H9 (cell line): ENCODE measurements at regions not wholly inside any gene's neighbourhood (a gene's known extent, or its start where the extent isn't known, plus 50 kb on each side); places are given as distances from the start of the nearest gene placed in this dataset.

Experiments
- DNase-seq: peaks from one replicate; pipeline ENCODE4 v3.0.0-alpha.2; 2017
- H2AFZ ChIP-seq: one replicate; pipeline ENCODE4 v1.6.1; 2013; ENCODE audit warnings: mild to moderate bottlenecking, low read length, control low read depth, moderate library complexity
- H2AK5ac ChIP-seq: 2 replicates; pipeline ENCODE4 v1.6.1; 2013; ENCODE audit warnings: low read length, control low read depth, mixed read lengths; ENCODE audit not compliant: insufficient read length
- H2BK120ac ChIP-seq: one replicate; pipeline ENCODE4 v1.6.1; 2013; ENCODE audit warnings: low read depth, mild to moderate bottlenecking, low read length, control low read depth, inconsistent platforms; ENCODE audit not compliant: poor library complexity, severe bottlenecking
- H2BK12ac ChIP-seq: 2 replicates; pipeline ENCODE4 v1.6.1; 2013; ENCODE audit warnings: low read length, control low read depth, mixed read lengths, low read depth; ENCODE audit not compliant: insufficient read length
- H2BK15ac ChIP-seq: 2 replicates; pipeline ENCODE4 v1.6.1; 2013; ENCODE audit warnings: low read depth, low read length, control low read depth
- H2BK20ac ChIP-seq: one replicate; pipeline ENCODE4 v1.6.1; 2013; ENCODE audit warnings: low read depth, mild to moderate bottlenecking, low read length, control low read depth, inconsistent platforms; ENCODE audit not compliant: poor library complexity, severe bottlenecking
- H2BK5ac ChIP-seq: 2 replicates; pipeline ENCODE4 v1.6.1; 2013; ENCODE audit warnings: low read length, control low read depth, mixed read lengths; ENCODE audit not compliant: insufficient read length
- H3K14ac ChIP-seq: 2 replicates; pipeline ENCODE4 v1.6.1; 2013; ENCODE audit warnings: low read length, control low read depth; ENCODE audit not compliant: insufficient read depth
- H3K18ac ChIP-seq: 2 replicates; pipeline ENCODE4 v1.6.1; 2013; ENCODE audit warnings: low read depth, mild to moderate bottlenecking, mixed read lengths, low read length, control low read depth; ENCODE audit not compliant: insufficient read length
- H3K23ac ChIP-seq: 2 replicates; pipeline ENCODE4 v1.6.1; 2013; ENCODE audit warnings: low read length, control low read depth, mixed read lengths, low read depth; ENCODE audit not compliant: insufficient read length
- H3K23me2 ChIP-seq: 2 replicates; pipeline ENCODE4 v1.6.1; 2013; ENCODE audit warnings: low read depth, mild to moderate bottlenecking, mixed read lengths, low read length, control low read depth; ENCODE audit not compliant: insufficient read length, poor library complexity, severe bottlenecking
- H3K27ac ChIP-seq: 2 replicates; pipeline ENCODE4 v1.5.1; 2013; ENCODE audit warnings: low read length, control low read depth, mixed read lengths, low read depth; ENCODE audit not compliant: insufficient read length
- H3K27me3 ChIP-seq: 2 replicates; pipeline ENCODE4 v1.6.1; 2013; ENCODE audit warnings: low read length, control low read depth, inconsistent platforms; ENCODE audit not compliant: insufficient read depth
- H3K4ac ChIP-seq: 2 replicates; pipeline ENCODE4 v1.6.1; 2013; ENCODE audit warnings: low read depth, mild to moderate bottlenecking, control low read depth, inconsistent platforms, low read length, moderate library complexity
- H3K4me1 ChIP-seq: 2 replicates; pipeline ENCODE4 v1.6.1; 2013; ENCODE audit warnings: low read length, control low read depth, inconsistent platforms; ENCODE audit not compliant: insufficient read depth
- H3K4me2 ChIP-seq: 2 replicates; pipeline ENCODE4 v1.6.1; 2013; ENCODE audit warnings: low read length, control low read depth, mixed read lengths; ENCODE audit not compliant: insufficient read length, insufficient read depth
- H3K56ac ChIP-seq: 2 replicates; pipeline ENCODE4 v1.6.1; 2013; ENCODE audit warnings: low read depth, mild to moderate bottlenecking, mixed read lengths, low read length, control low read depth; ENCODE audit not compliant: insufficient read length
- H3K79me1 ChIP-seq: 2 replicates; pipeline ENCODE4 v1.6.1; 2013; ENCODE audit warnings: low read depth, mild to moderate bottlenecking, moderate library complexity, low read length, control low read depth, inconsistent platforms; ENCODE audit not compliant: insufficient read depth, poor library complexity, severe bottlenecking
- H3K79me2 ChIP-seq: 2 replicates; pipeline ENCODE4 v1.6.1; 2013; ENCODE audit warnings: low read length, control low read depth, inconsistent platforms; ENCODE audit not compliant: insufficient read depth
- H3K9ac ChIP-seq: 2 replicates; pipeline ENCODE4 v1.6.1; 2013; ENCODE audit warnings: low read length, control low read depth, mixed read lengths; ENCODE audit not compliant: insufficient read length; ENCODE audit errors: extremely low read depth
- H3K9me3 ChIP-seq: one replicate; pipeline ENCODE4 v1.6.1; 2013; ENCODE audit warnings: low read depth, low read length, inconsistent platforms; ENCODE audit not compliant: control insufficient read depth
- H3T11ph ChIP-seq: one replicate; pipeline ENCODE4 v1.6.1; 2013; ENCODE audit warnings: mild to moderate bottlenecking, low read length, control low read depth, inconsistent platforms
- H4K20me1 ChIP-seq: one replicate; pipeline ENCODE4 v1.6.1; 2013; ENCODE audit not compliant: control insufficient read depth, insufficient read length, insufficient read depth
- H4K5ac ChIP-seq: 2 replicates; pipeline ENCODE4 v1.6.1; 2013; ENCODE audit warnings: low read depth, mild to moderate bottlenecking, mixed read lengths, low read length, control low read depth; ENCODE audit not compliant: insufficient read length
- H4K8ac ChIP-seq: replicated peaks from 2 replicates; pipeline ENCODE4 v1.6.1; 2013; ENCODE audit warnings: low read length, control low read depth, mixed read lengths, low read depth; ENCODE audit not compliant: insufficient read length
- H4K91ac ChIP-seq: 2 replicates; pipeline ENCODE4 v1.6.1; 2013; ENCODE audit warnings: low read depth, mild to moderate bottlenecking, moderate library complexity, mixed read lengths, low read length, control low read depth; ENCODE audit not compliant: insufficient read length
- H3K27ac Mint-ChIP-seq, 3 experiments: 2 replicates in 2 of 3; 3 replicates in 1 of 3; pipeline ENCODE4 v1.8.0; 2020 to 2021; ENCODE audit warnings: mixed read lengths in 3 of 3, mild to moderate bottlenecking in 1 of 3, moderate library complexity in 1 of 3
- H3K27me3 Mint-ChIP-seq: 2 replicates; pipeline ENCODE4 v1.8.0; 2021; ENCODE audit warnings: low read depth, mild to moderate bottlenecking, moderate library complexity, mixed read lengths
- H3K36me3 Mint-ChIP-seq, 3 experiments: 2 replicates in 2 of 3; 3 replicates in 1 of 3; pipeline ENCODE4 v1.8.0; 2020 to 2021; ENCODE audit warnings: low read depth in 3 of 3, mixed read lengths in 3 of 3; ENCODE audit not compliant: insufficient read depth in 1 of 3
- H3K4me1 Mint-ChIP-seq, 2 experiments: 2 replicates each; pipeline ENCODE4 v1.8.0; 2020; ENCODE audit warnings: mixed read lengths in 2 of 2
- H3K4me3 Mint-ChIP-seq, 2 experiments: 2 replicates in 1 of 2; 3 replicates in 1 of 2; pipeline ENCODE4 v1.8.0; 2020 to 2021; ENCODE audit warnings: mild to moderate bottlenecking in 2 of 2, mixed read lengths in 2 of 2, moderate library complexity in 1 of 2
- H3K9me3 Mint-ChIP-seq, 2 experiments: 2 replicates in 1 of 2; 3 replicates in 1 of 2; pipeline ENCODE4 v1.8.0; 2020; ENCODE audit warnings: mild to moderate bottlenecking in 2 of 2, mixed read lengths in 2 of 2, moderate library complexity in 1 of 2
- WGBS: extraction: QIAGEN DNeasy Blood & Tissue Kit; methylation state at CpG from one replicate; pipeline ENCODE4 v1.1.7; 2013; ENCODE audit warnings: missing lambda C conversion rate, low lambda C conversion rate, mixed read lengths; ENCODE audit not compliant: insufficient read length; ENCODE audit errors: extremely low coverage; 5-methylcytosine and 5-hydroxymethylcytosine counted together
- TF ChIP-seq, protein P1 (sequence below): fragments of 200-600 bp; sonication (generic); conservative IDR thresholded peaks from 3 replicates; pipeline ENCODE4 v1.8.0; 2021; ENCODE audit warnings: antibody characterized with exemption, mild to moderate bottlenecking

DNA sequence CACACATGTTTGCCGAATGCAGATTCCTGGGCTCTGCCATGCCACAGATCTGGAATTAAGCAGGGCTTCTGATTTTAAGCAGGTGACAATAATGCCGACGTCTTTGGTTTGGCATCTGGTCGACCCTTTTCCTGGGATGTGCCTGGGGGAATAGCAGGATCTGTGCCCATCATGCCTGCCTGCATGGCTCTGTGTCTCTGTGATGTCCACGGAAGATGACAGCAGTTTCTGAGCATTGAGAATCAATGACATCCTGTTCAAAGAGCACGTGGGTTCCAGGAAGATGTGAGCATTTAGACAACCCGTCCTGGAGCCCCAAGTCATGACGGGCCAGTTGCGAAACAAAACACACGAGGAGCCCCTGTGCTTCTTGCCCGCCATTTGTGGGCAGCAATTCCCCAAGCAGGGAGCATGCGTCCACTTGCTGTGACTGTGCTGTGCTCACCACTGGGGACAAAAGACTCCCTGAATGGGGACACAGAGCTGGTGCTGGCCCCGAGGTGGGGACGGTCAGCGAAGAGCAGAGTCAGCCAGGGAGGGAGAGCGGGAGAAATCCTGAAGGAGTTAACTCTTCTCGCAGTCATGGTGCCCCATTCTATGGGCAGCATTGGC, 110.1 kb downstream of the ERMARD start:
- Histone ChIP-seq H3K4me1 (no peaks in the 10 kb centered on the region), H3K27me3 (no peaks in the 10 kb centered on the region), H2BK12ac (no peak overlapping the region), H3K9me3 (peaks cover 6% of the 10 kb centered on the region), H3K23me2 (no peaks in the 10 kb centered on the region), H3K79me2 (no peaks in the 10 kb centered on the region), H3K56ac (no peak overlapping the region), H3K79me1 (no peaks in the 10 kb centered on the region), H2AK5ac (no peak overlapping the region), H4K91ac (no peak overlapping the region), H3K9ac (no peak overlapping the region), H3K4ac (no peak overlapping the region), H4K5ac (no peak overlapping the region), H2BK15ac (no peak overlapping the region), H4K20me1 (no peaks in the 10 kb centered on the region), H3K27ac (no peak overlapping the region), H3K23ac (no peak overlapping the region), H3K14ac (no peak overlapping the region), H3K4me2 (no peak overlapping the region), H2BK120ac (no peak overlapping the region), H2BK5ac (no peak overlapping the region), H2BK20ac (no peak overlapping the region), H3K18ac (no peak overlapping the region), H3T11ph (no peak overlapping the region), H4K8ac (no peak overlapping the region), H2AFZ (no peak overlapping the region)
- Mint-ChIP-seq H3K27ac (no peak overlapping the region), H3K9me3 (peaks cover 15% of the 10 kb centered on the region in 2 experiments), H3K4me1 (peaks cover 0 to 2% of the 10 kb centered on the region in 2 experiments; a peak in 2 of 4 replicates), H3K27me3 (peaks cover 2% of the 10 kb centered on the region), H3K4me3 (no peak overlapping the region), H3K36me3 (peaks cover 3 to 9% (median 9%) of the 10 kb centered on the region in 3 experiments)
- TF ChIP-seq, protein P1, sequence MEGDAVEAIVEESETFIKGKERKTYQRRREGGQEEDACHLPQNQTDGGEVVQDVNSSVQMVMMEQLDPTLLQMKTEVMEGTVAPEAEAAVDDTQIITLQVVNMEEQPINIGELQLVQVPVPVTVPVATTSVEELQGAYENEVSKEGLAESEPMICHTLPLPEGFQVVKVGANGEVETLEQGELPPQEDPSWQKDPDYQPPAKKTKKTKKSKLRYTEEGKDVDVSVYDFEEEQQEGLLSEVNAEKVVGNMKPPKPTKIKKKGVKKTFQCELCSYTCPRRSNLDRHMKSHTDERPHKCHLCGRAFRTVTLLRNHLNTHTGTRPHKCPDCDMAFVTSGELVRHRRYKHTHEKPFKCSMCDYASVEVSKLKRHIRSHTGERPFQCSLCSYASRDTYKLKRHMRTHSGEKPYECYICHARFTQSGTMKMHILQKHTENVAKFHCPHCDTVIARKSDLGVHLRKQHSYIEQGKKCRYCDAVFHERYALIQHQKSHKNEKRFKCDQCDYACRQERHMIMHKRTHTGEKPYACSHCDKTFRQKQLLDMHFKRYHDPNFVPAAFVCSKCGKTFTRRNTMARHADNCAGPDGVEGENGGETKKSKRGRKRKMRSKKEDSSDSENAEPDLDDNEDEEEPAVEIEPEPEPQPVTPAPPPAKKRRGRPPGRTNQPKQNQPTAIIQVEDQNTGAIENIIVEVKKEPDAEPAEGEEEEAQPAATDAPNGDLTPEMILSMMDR = no peak
- no CpG with 5 or more reads among the region's 17 CpGs for WGBS
- no peak for DNase-seq
